PFSK-1 (cell line): ENCODE measurements at regions not wholly inside any gene's neighbourhood (a gene's known extent, or its start where the extent isn't known, plus 50 kb on each side); places are given as distances from the start of the nearest gene placed in this dataset.

ENCODE experiments used
- POLR2AphosphoS5 ChIP-seq: IDR thresholded peaks from 2 replicates; pipeline ENCODE4 v1.6.1; 2012; ENCODE audit warnings: low read depth, mild to moderate bottlenecking, control low read depth, low read length, moderate library complexity
- REST ChIP-seq, 2 experiments: IDR thresholded peaks; 2 replicates each; pipeline versions ENCODE4 v1.6.1 to v1.8.0; 2011 to 2012; ENCODE audit warnings: low read depth in 2 of 2, low read length in 2 of 2, control low read depth in 1 of 2, inconsistent platforms in 1 of 2, mild to moderate bottlenecking in 1 of 2, moderate library complexity in 1 of 2; ENCODE audit not compliant: insufficient read depth in 1 of 2
- TAF1 ChIP-seq: IDR thresholded peaks from 2 replicates; pipeline ENCODE4 v1.6.1; 2012; ENCODE audit warnings: low read length, control low read depth, borderline replicate concordance; ENCODE audit not compliant: insufficient read depth

GRCh38 chr11:92915551-92915950 is 53.9 kb upstream of the MTNR1B start:
- no peak for TF ChIP-seq REST (IDR thresholded peaks at IDR 0.05; ENCODE audit: insufficient read depth in 1 of 2, low read depth in 2 of 2, low read length in 2 of 2)
- no peak for TF ChIP-seq POLR2AphosphoS5
- no peak for TF ChIP-seq TAF1
